Kidney (tissue), 13 donors: ENCODE measurements at regions not wholly inside any gene's neighbourhood (a gene's known extent, or its start where the extent isn't known, plus 50 kb on each side); places are given as distances from the start of the nearest gene placed in this dataset.

Source experiments
- DNase-seq, 5 donors: peaks; one replicate each; pipeline ENCODE4 v3.0.0-alpha.2; 2013 to 2020
- FAIRE-seq: peaks from 2 replicates; lab custom pipeline; 2012; peaks lifted over from hg19 to GRCh38; lab: Jason Lieb, UNC
- H3K27ac ChIP-seq, 2 donors: one replicate each; pipeline ENCODE4 v1.7.0; 2013; ENCODE audit warnings: low read depth in 2 of 2, low read length in 2 of 2, inconsistent platforms in 1 of 2
- H3K27me3 ChIP-seq: one replicate; pipeline ENCODE4 v1.7.1; 2013; ENCODE audit warnings: low read length, inconsistent platforms; ENCODE audit not compliant: control insufficient read depth, insufficient read depth
- H3K36me3 ChIP-seq, 3 donors: one replicate each; pipeline versions ENCODE4 v1.7.0 to v1.7.1; 2013; ENCODE audit warnings: low read length in 3 of 3, control low read depth in 1 of 3, inconsistent platforms in 1 of 3; ENCODE audit not compliant: insufficient read depth in 3 of 3, control insufficient read depth in 2 of 3
- H3K4me1 ChIP-seq, 3 donors: one replicate each; pipeline versions ENCODE4 v1.7.0 to v1.7.1; 2013; ENCODE audit warnings: low read length in 3 of 3, inconsistent platforms in 1 of 3, low read depth in 1 of 3; ENCODE audit not compliant: control insufficient read depth in 2 of 3, insufficient read depth in 2 of 3
- H3K4me3 ChIP-seq, 3 donors: one replicate each; pipeline versions ENCODE4 v1.7.0 to v1.8.1; 2013; ENCODE audit warnings: low read length in 3 of 3, control low read depth in 1 of 3, inconsistent platforms in 1 of 3
- H3K9ac ChIP-seq, 3 donors: one replicate each; pipeline versions ENCODE4 v1.7.0 to v1.7.1; 2013; ENCODE audit warnings: low read length in 3 of 3, control low read depth in 1 of 3, inconsistent platforms in 1 of 3
- H3K9me3 ChIP-seq, 3 donors: one replicate each; pipeline versions ENCODE4 v1.7.0 to v1.7.1; 2013; ENCODE audit warnings: low read length in 3 of 3, control low read depth in 1 of 3, inconsistent platforms in 1 of 3; ENCODE audit not compliant: control insufficient read depth in 2 of 3, insufficient read depth in 1 of 3
- intact Hi-C: fragments of 100-400 bp; cut with DNase I; formaldehyde crosslinking; loops from one replicate; pipeline ENCODE4 v1.11.1; 2022
- TF ChIP-seq, protein P1 (sequence below): IDR thresholded peaks from 3 replicates; pipeline ENCODE4 v1.5.1; 2012; ENCODE audit warnings: mild to moderate bottlenecking, moderate library complexity, borderline replicate concordance; ENCODE audit not compliant: insufficient read depth; ENCODE audit errors: extremely low read depth
- donor health status: control.
- donor health status: control.
- donor health status: control.
- donor health status: control.
- donor health status: control.
- donor health status: DM: yes; HTN: yes; CAD: no.
- donor health status: Normal renal cell carcinoma (clear cell type).

DNA sequence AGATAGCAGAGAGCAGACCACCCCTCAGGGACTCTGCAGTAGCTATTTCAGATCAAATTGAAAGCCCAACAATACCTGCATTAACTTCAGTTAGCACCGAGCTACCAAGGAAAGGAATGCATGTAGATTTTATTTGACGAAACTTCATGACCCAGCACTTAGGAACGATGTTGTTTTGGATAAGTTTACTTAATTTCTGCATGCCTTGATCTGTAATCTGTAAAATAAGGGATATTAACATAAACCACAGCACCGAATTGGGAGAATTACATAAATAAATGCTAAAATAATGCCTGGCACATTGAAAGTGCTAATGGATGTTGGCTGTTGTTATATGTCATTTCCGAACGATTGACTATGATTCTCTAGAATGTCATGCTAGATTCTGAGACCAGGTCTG, 435.8 kb upstream of the CLINT1 start:
- Histone ChIP-seq H3K4me1 (no peaks in the 10 kb centered on the region), H3K9me3 (peaks cover 0 to 5% (median 0%) of the 10 kb centered on the region in 3 donors), H3K9ac (no peak overlapping the region), H3K27ac (no peak overlapping the region), H3K27me3 (no peaks in the 10 kb centered on the region), H3K36me3 (no peaks in the 10 kb centered on the region), H3K4me3 (no peak overlapping the region)
- intact Hi-C loops: no loop called here
- DNase-seq (no peak), FAIRE-seq (no peak)
- TF ChIP-seq, protein P1, sequence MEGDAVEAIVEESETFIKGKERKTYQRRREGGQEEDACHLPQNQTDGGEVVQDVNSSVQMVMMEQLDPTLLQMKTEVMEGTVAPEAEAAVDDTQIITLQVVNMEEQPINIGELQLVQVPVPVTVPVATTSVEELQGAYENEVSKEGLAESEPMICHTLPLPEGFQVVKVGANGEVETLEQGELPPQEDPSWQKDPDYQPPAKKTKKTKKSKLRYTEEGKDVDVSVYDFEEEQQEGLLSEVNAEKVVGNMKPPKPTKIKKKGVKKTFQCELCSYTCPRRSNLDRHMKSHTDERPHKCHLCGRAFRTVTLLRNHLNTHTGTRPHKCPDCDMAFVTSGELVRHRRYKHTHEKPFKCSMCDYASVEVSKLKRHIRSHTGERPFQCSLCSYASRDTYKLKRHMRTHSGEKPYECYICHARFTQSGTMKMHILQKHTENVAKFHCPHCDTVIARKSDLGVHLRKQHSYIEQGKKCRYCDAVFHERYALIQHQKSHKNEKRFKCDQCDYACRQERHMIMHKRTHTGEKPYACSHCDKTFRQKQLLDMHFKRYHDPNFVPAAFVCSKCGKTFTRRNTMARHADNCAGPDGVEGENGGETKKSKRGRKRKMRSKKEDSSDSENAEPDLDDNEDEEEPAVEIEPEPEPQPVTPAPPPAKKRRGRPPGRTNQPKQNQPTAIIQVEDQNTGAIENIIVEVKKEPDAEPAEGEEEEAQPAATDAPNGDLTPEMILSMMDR: no peak

DNA sequence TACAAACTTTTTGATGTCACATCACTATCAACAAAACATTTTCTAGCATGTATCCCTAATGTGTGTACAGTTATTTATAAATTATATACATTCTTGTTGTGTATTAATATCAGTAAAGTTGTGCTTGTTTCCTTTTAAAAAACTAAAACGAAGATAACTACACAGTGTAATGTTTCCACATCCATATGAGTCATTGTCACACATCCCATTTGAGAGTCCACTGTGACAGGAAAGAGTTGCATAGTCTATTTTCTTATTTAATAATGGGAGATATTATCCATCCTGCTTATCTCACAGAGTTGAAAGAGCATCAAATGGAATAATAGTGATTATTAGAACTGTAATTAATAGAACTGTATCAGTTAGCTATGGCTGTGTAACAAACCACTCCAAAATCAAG, 434.0 kb upstream of the CLINT1 start:
- H3K27ac ChIP-seq: no peak overlapping the region
- no peak overlapping the region for H3K9ac ChIP-seq
- H3K36me3 ChIP-seq: no peaks in the 10 kb centered on the region
- H3K4me1 ChIP-seq: peaks cover 0 to 2% (median 0%) of the 10 kb centered on the region in 3 donors
- no peaks in the 10 kb centered on the region for H3K27me3 ChIP-seq
- TF ChIP-seq, protein P1: no peak
- H3K9me3 ChIP-seq: peaks cover 0 to 5% (median 0%) of the 10 kb centered on the region in 3 donors
- DNase-seq (no peak), FAIRE-seq (no peak)
- H3K4me3 ChIP-seq: no peak overlapping the region
- intact Hi-C loops: no loop called here

DNA sequence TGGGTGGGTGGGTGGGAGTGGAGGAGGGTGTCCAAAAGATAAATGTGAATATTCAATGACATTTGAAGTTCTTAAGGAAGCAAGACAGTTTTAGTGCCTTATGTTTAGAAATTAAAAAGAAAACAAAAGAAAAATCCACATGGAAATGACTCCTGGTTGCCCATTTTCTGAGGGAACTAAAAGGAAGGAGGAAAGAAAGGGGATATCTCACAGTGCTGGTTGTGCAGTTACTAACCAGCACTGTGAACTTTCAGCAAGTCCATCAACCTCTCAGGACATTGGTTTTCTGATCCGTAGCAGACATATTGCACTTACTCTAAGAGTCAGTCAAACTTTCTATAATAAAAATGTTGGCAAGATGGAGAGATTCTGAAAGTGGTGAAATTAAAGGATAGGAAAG, 431.0 kb upstream of the CLINT1 start:
- Histone ChIP-seq H3K4me3 (no peak overlapping the region), H3K36me3 (no peaks in the 10 kb centered on the region), H3K9me3 (peaks cover 0 to 5% (median 0%) of the 10 kb centered on the region in 3 donors), H3K27ac (no peak overlapping the region), H3K4me1 (peaks cover 0 to 6% (median 0%) of the 10 kb centered on the region in 3 donors), H3K9ac (no peak overlapping the region), H3K27me3 (no peaks in the 10 kb centered on the region)
- FAIRE-seq: no peak
- DNase-seq: no peak
- intact Hi-C loops: no loop called here
- TF ChIP-seq, protein P1: no peak

DNA sequence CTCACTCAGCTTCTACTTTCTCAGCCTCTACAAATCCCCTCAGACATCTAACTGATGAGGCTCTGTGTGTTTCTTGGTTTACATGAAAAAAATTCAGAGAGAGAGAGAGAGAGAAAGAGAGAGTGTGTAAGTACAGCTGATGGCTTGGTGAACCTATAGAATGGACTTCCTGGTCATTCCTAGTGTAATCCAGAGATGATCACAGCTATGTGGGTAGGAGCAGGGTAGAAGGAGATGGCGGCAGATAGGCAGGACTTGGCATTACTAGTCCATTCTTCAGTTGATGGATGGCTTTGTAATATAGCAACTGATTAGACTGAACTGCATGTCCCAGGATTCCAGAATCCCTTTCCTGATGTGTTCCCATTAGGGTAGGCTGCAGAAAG, 429.3 kb upstream of the CLINT1 start:
- TF ChIP-seq, protein P1: no peak
- no peak for FAIRE-seq
- intact Hi-C loops: no loop called here

More for the DNA sequence above, 429.3 kb upstream of the CLINT1 start:
- no peak overlapping the region for H3K9ac ChIP-seq
- no peaks in the 10 kb centered on the region for H3K27me3 ChIP-seq
- no peak overlapping the region for H3K27ac ChIP-seq
- peaks cover 0 to 6% (median 0%) of the 10 kb centered on the region in 3 donors for H3K4me1 ChIP-seq
- no peak overlapping the region for H3K4me3 ChIP-seq
- no peak for DNase-seq
- H3K36me3 ChIP-seq: no peaks in the 10 kb centered on the region
- peaks cover 0 to 2% (median 0%) of the 10 kb centered on the region in 3 donors for H3K9me3 ChIP-seq
